ENCODE measurements at regions not wholly inside any gene's neighbourhood (a gene's known extent, or its start where the extent isn't known, plus 50 kb on each side); places are given as distances from the start of the nearest gene placed in this dataset.

- Histone ChIP-seq H3K4me1 (no peaks in the 10 kb centered on the region), H3K27ac (no peak overlapping the region), H3K27me3 (no peaks in the 10 kb centered on the region), H3K9me3 (no peaks in the 10 kb centered on the region), H3K36me3 (no peaks in the 10 kb centered on the region), H3K4me3 (no peak overlapping the region)
- DNase-seq (ENCODE audit: low spot score in 2 of 2), result no peak
- 57% methylated on average over 2 of the region's 2 CpGs for WGBS
- TF ChIP-seq POLR2AphosphoS5 (IDR thresholded peaks at IDR 0.05) (no peak), EP300 (IDR thresholded peaks at IDR 0.05) (no peak), CTCF (IDR thresholded peaks at IDR 0.05) (no peak), POLR2A (IDR thresholded peaks at IDR 0.05) (no peak)
Observed at GRCh38 chr21:35606578-35606977, 453.7 kb downstream of the SETD4 start.

GRCh38 chr21:35606146-35606545 is 454.2 kb downstream of the SETD4 start:
- H3K9me3 ChIP-seq, result no peaks in the 10 kb centered on the region
- no peak overlapping the region for H3K4me3 ChIP-seq
- H3K4me1 ChIP-seq, result no peaks in the 10 kb centered on the region
- no peak for DNase-seq (ENCODE audit: low spot score in 2 of 2)
- WGBS, result 94% methylated on average over 6 of the region's 6 CpGs
- H3K36me3 ChIP-seq, result no peaks in the 10 kb centered on the region
- H3K27me3 ChIP-seq, result no peaks in the 10 kb centered on the region
- no peak overlapping the region for H3K27ac ChIP-seq
- no peak for TF ChIP-seq EP300 (IDR thresholded peaks at IDR 0.05)
- TF ChIP-seq POLR2A (IDR thresholded peaks at IDR 0.05), result no peak
- TF ChIP-seq POLR2AphosphoS5 (IDR thresholded peaks at IDR 0.05), result no peak
- TF ChIP-seq CTCF (IDR thresholded peaks at IDR 0.05), result no peak

GRCh38 chr21:35603494-35603893 is 456.8 kb downstream of the SETD4 start:
- H3K27me3 ChIP-seq, result no peaks in the 10 kb centered on the region
- no peaks in the 10 kb centered on the region for H3K9me3 ChIP-seq
- no peak overlapping the region for H3K27ac ChIP-seq
- DNase-seq (ENCODE audit: low spot score in 2 of 2), result no peak
- no peak overlapping the region for H3K4me3 ChIP-seq
- WGBS, result 81% methylated on average over 5 of the region's 5 CpGs
- H3K36me3 ChIP-seq, result no peaks in the 10 kb centered on the region
- TF ChIP-seq POLR2A (IDR thresholded peaks at IDR 0.05), result no peak
- no peak for TF ChIP-seq EP300 (IDR thresholded peaks at IDR 0.05)
- no peak for TF ChIP-seq CTCF (IDR thresholded peaks at IDR 0.05)
- no peak for TF ChIP-seq POLR2AphosphoS5 (IDR thresholded peaks at IDR 0.05)
- H3K4me1 ChIP-seq, result no peaks in the 10 kb centered on the region

- no peak for TF ChIP-seq EP300 (IDR thresholded peaks at IDR 0.05)
- TF ChIP-seq POLR2AphosphoS5 (IDR thresholded peaks at IDR 0.05), result no peak
- TF ChIP-seq POLR2A (IDR thresholded peaks at IDR 0.05), result no peak
- TF ChIP-seq CTCF (IDR thresholded peaks at IDR 0.05), result no peak
- Histone ChIP-seq H3K36me3 (no peaks in the 10 kb centered on the region), H3K4me3 (no peak overlapping the region), H3K4me1 (no peaks in the 10 kb centered on the region), H3K27me3 (peaks cover 3% of the 10 kb centered on the region), H3K27ac (no peak overlapping the region), H3K9me3 (no peaks in the 10 kb centered on the region)
- no peak for DNase-seq (ENCODE audit: low spot score in 2 of 2)
- WGBS, result 79% methylated on average over 5 of the region's 7 CpGs
Observed at GRCh38 chr21:35602811-35603362, 457.4 kb downstream of the SETD4 start.

GRCh38 chr21:35601211-35601610 is 459.1 kb downstream of the SETD4 start:
- DNase-seq (ENCODE audit: low spot score in 2 of 2), result no peak
- no peaks in the 10 kb centered on the region for H3K9me3 ChIP-seq

GRCh38 chr21:35599164-35599563 is 461.2 kb downstream of the SETD4 start:
- WGBS, result 83% methylated on average over 8 of the region's 8 CpGs
- Histone ChIP-seq H3K4me3 (no peak overlapping the region), H3K27me3 (peaks cover 6% of the 10 kb centered on the region), H3K36me3 (no peaks in the 10 kb centered on the region), H3K27ac (no peak overlapping the region), H3K4me1 (no peaks in the 10 kb centered on the region), H3K9me3 (no peaks in the 10 kb centered on the region)
- TF ChIP-seq POLR2AphosphoS5 (IDR thresholded peaks at IDR 0.05), result no peak
- no peak for TF ChIP-seq POLR2A (IDR thresholded peaks at IDR 0.05)
- no peak for TF ChIP-seq CTCF (IDR thresholded peaks at IDR 0.05)
- no peak for TF ChIP-seq EP300 (IDR thresholded peaks at IDR 0.05)
- DNase-seq (ENCODE audit: low spot score in 2 of 2), result no peak

More at GRCh38 chr21:35601211-35601610, 459.1 kb downstream of the SETD4 start:
- TF ChIP-seq POLR2A (IDR thresholded peaks at IDR 0.05), result no peak
- no peak for TF ChIP-seq POLR2AphosphoS5 (IDR thresholded peaks at IDR 0.05)
- no peak for TF ChIP-seq EP300 (IDR thresholded peaks at IDR 0.05)
- no peaks in the 10 kb centered on the region for H3K36me3 ChIP-seq
- peaks cover 6% of the 10 kb centered on the region for H3K27me3 ChIP-seq
- no peak overlapping the region for H3K27ac ChIP-seq
- H3K4me3 ChIP-seq, result no peak overlapping the region
- 72% methylated on average over 4 of the region's 4 CpGs for WGBS
- H3K4me1 ChIP-seq, result no peaks in the 10 kb centered on the region

Measured in suprapubic skin (tissue), 4 donors.